H1 (cell line): ENCODE measurements at regions not wholly inside any gene's neighbourhood (a gene's known extent, or its start where the extent isn't known, plus 50 kb on each side); places are given as distances from the start of the nearest gene placed in this dataset.

ENCODE experiments used
- ATF3 ChIP-seq: IDR thresholded peaks from 2 replicates; pipeline ENCODE4 v1.6.1; 2011; ENCODE audit warnings: low read depth, mild to moderate bottlenecking, low read length; ENCODE audit not compliant: insufficient read depth
- CTCF ChIP-seq, 3 experiments: IDR thresholded peaks; 1 replicate in 2 of 3; 2 replicates in 1 of 3; pipeline versions ENCODE4 v1.5.1 to v1.6.1; 2011; ENCODE audit warnings: low read length in 3 of 3, mild to moderate bottlenecking in 3 of 3, inconsistent platforms in 2 of 3, low read depth in 1 of 3, moderate library complexity in 1 of 3; ENCODE audit not compliant: insufficient read depth in 1 of 3; ENCODE audit errors: control extremely low read depth in 1 of 3
- EP300 ChIP-seq, 2 experiments: IDR thresholded peaks; 1 replicate in 1 of 2; 2 replicates in 1 of 2; pipeline ENCODE4 v1.6.1; 2011 to 2012; ENCODE audit warnings: low read depth in 2 of 2, low read length in 2 of 2, mild to moderate bottlenecking in 2 of 2, borderline replicate concordance in 1 of 2, inconsistent platforms in 1 of 2, moderate library complexity in 1 of 2
- MAX ChIP-seq: IDR thresholded peaks from 2 replicates; pipeline ENCODE4 v1.6.1; 2012; ENCODE audit warnings: inconsistent platforms
- RFX5 ChIP-seq: IDR thresholded peaks from 2 replicates; pipeline ENCODE4 v1.6.1; 2011; ENCODE audit warnings: low read depth, low read length, improper control_type of control experiment, borderline replicate concordance
- SP2 ChIP-seq: IDR thresholded peaks from 2 replicates; pipeline ENCODE4 v1.6.1; 2012; ENCODE audit warnings: mild to moderate bottlenecking, low read length, inconsistent platforms
- YY1 ChIP-seq: IDR thresholded peaks from 2 replicates; pipeline ENCODE4 v1.6.1; 2011; ENCODE audit warnings: low read depth, mild to moderate bottlenecking, low read length

GRCh38 chr7:13737563-13737962, 251.9 kb downstream of the ETV1 start:
- TF ChIP-seq CTCF (IDR thresholded peaks at IDR 0.05; ENCODE audit: control extremely low read depth in 1 of 3, insufficient read depth in 1 of 3, low read depth in 1 of 3, low read length in 3 of 3) (no peak), ATF3 (no peak), SP2 (no peak), EP300 (IDR thresholded peaks at IDR 0.05; ENCODE audit: borderline replicate concordance in 1 of 2, low read depth in 2 of 2, low read length in 2 of 2) (no peak), MAX (no peak), RFX5 (no peak), YY1 (no peak)
